ENCODE measurements at regions not wholly inside any gene's neighbourhood (a gene's known extent, or its start where the extent isn't known, plus 50 kb on each side); places are given as distances from the start of the nearest gene placed in this dataset.
"Not testable (repeated sequence)": the region's sequence is repeated elsewhere in the genome, so short reads cannot be mapped to it uniquely, and the experiment has no call there.

DNA sequence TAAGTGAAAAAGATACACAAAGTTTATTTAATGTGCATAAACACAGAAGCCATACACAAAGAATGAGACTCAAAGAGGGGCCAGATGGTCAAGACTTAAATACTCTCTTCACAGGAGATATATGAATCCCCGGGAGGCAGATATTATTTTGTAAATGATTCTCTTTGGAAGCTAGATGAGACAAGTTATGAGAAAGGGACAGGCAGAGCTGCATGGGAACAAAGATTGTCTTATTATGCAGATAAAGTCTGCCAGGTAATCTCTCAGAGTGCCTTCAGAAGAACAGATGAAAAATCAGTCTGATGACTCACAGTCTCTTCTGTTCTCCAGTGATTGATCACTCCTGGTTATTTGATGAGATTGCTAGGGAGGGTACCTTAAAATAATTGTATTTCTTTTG lies 89.0 kb downstream of the NAF1 start:
- DNase-seq (ENCODE audit: low spot score): no peak

- DNase-seq (ENCODE audit: low spot score): no peak
Measured at GRCh38 chr4:163072222-163072621, 94.5 kb downstream of the NAF1 start.

GRCh38 chr4:163071308-163071707 lies 95.4 kb downstream of the NAF1 start:
- DNase-seq (ENCODE audit: low spot score): no peak

DNA sequence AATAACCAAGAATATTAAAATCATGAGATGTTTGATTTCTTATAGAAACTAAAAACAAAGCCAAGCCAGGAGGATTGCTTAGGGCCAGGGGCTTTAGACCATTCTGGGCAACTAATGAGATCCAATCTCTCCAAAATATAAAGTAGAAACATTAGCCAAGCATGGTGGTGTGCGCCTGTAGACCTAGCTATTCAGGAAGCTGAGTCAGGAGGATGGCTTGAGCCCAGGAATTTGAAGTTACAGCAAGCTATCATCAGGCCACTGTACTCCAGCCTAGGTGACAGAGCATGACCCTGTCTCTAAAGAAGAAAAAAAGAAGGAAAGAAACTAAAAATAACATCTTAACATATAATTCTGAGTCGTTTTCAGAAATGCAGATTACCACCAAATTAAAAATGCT lies 96.7 kb downstream of the NAF1 start:
- DNase-seq (ENCODE audit: low spot score): no peak

- no peak for DNase-seq (ENCODE audit: low spot score)
Measured at GRCh38 chr4:163063891-163064290, 102.8 kb downstream of the NAF1 start.

- DNase-seq (ENCODE audit: low spot score): no peak
Measured at GRCh38 chr4:163048447-163048846, 118.2 kb downstream of the NAF1 start.

- DNase-seq (ENCODE audit: low spot score): no peak
Measured at GRCh38 chr4:163042306-163042705, 124.4 kb downstream of the NAF1 start.

DNA sequence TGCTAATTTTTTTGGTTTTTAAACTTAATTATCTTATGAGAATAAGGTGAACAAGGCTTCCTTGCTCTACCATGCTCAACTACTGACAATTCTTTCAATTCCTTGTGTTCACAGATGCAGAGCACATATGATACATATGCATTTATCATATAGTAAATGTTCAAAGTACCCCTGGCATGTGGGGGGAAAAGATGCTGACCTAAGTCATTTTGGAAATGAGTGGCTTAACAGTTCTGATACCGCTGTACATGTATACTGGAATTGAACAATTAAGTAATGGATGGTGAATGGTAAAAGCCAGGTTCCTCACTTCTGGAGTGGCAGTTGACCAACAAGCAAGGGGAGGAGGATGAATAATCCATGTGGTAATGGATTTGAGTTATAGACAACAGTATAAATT lies 149.6 kb downstream of the NAF1 start:
- no peak for DNase-seq (ENCODE audit: low spot score)

DNA sequence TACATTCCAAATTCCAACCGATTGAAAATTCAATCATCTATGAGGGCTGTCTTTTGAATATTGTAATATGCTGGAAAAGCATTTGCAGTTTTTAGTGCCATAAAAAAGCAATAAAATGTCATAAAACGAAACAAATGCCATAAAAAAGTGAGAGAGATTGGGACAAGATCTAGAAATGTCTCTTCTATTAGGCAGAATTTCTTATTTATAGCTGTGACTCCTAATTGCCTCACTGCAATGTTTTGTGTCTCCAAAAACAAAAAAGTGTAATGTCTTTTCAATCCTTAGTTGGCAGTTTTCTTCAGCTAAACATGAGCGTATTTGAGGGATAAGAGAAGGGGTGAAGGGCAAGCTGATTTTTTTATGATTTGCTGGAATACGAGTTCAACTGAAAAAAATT lies 153.9 kb downstream of the NAF1 start:
- DNase-seq (ENCODE audit: low spot score): no peak

DNA sequence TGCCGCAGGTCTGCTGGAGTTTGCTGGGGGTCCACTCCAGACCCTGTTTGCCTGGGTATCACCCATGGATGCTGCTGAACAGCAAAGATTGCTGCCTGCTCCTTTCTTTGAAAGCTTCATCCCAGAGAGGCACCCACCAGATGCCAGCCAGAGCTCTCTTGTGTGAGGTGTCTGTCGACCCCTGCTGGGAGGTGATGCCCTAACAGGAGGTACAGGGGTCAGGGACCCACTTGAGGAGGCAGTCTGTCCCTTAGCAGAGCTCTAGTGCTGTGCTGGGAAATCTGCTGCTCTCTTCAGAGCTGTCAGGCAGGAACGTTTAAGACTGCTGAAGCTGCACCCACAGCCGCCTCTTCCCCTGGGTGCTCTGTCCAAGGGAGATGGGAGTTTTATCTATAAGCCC lies 162.7 kb downstream of the NAF1 start:
- DNase-seq (ENCODE audit: low spot score): no peak

DNA sequence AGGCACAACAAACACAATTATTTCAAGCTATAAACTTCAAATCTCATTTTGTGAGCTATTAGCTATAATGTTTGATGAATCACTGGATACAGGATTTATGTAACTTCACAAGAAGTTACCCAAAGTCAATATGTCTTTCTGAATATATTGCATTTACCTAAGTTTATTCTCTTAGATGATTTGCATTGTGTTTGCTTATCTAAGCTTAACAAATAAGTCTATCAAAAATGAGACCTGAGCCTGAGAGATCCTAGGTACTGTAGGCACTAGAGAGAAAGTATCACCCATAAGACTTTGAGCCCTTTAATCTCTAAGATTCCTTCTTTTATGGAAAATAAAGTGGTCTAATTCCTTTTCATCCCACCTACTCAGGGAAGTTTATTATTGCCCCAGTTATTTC lies 178.2 kb downstream of the NAF1 start:
- DNase-seq (ENCODE audit: low spot score): no peak

- peak; percentile 85 for DNase-seq (ENCODE audit: low spot score)
Measured at GRCh38 chr4:162985131-162985530, 181.6 kb downstream of the NAF1 start.

- DNase-seq (ENCODE audit: low spot score): no peak
Measured at GRCh38 chr4:162984621-162985020, 182.1 kb downstream of the NAF1 start.

GRCh38 chr4:162981823-162982222 lies 184.9 kb downstream of the NAF1 start:
- DNase-seq (ENCODE audit: low spot score): no peak

DNA sequence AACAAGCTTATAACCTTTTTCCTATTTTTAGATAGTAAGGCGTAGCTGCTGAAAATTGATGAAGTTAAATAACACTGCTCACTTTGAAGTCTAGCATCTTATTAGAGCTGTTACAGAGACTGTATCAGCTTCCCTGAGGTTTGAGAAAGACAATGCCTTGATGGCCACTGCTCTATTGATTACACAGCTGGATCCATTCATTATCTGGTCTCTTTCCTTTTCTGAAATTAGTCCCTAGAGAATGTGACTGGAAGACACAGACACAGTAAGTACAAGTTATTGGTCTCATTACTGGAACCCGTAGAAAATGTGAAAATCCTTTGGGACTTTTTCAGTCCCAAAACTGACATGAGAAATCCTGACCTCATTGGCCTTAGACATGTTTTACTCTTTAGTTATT lies 188.3 kb downstream of the NAF1 start:
- no peak for DNase-seq (ENCODE audit: low spot score)

GRCh38 chr4:162977788-162978187 lies 188.9 kb downstream of the NAF1 start:
- no peak for DNase-seq (ENCODE audit: low spot score)

DNA sequence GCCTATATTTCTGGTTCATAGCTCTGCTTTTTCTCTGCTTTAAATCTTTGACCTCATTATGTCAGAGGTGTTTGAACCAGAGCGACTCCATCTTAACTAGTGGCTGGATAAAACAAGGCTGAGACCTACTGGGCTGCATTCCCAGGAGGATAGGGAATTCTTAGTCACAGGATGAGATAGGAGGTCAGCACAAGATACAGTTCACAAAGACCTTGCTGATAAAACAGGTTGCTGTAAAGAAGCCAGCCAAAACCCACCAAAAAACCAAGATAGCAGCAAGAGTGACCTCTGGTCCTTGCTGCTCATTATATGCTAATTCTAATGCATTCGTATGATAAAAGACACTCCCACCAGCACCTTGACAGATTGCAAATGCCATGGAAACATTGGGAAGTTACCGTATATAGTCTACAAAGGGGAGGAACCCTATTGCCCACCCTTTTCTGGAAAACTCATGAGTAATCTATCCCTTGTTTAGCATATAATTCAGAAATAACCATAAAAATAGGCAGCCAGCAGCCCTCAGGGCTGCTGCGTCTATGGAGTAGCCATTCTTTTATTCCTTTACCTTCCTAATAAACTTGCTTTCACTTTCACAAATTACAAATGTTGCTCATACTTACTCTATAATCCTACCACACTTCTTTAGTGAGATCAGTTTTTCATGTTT lies 193.9 kb downstream of the NAF1 start:
- DNase-seq (ENCODE audit: low spot score): no peak

GRCh38 chr4:162969194-162969593 lies 197.5 kb downstream of the NAF1 start:
- no peak for DNase-seq (ENCODE audit: low spot score)

DNA sequence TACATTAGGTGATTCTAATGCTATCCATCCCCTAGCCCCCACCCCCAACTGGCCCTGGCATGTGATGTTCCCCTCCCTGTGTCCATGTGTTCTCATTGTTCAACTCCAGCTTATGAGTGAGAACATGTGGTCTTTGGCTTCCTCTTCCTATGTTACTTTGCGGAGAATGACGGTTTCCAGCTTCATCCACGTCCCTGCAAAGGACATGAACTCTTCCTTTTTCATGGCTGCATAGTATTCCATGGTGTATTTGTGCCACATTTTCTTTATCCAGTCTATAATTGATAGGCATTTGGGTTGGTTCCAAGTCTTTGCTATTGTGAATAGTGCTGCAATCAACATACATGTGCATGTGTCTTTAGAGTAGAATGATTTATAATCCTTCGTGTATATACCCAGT lies 200.7 kb downstream of the NAF1 start:
- DNase-seq (ENCODE audit: low spot score): not testable (repeated sequence)

- no peak for DNase-seq (ENCODE audit: low spot score)
Measured at GRCh38 chr4:162959046-162959445, 207.6 kb downstream of the NAF1 start.

- no peak for DNase-seq (ENCODE audit: low spot score)
Measured at GRCh38 chr4:162957521-162958143, 209.1 kb downstream of the NAF1 start.

DNA sequence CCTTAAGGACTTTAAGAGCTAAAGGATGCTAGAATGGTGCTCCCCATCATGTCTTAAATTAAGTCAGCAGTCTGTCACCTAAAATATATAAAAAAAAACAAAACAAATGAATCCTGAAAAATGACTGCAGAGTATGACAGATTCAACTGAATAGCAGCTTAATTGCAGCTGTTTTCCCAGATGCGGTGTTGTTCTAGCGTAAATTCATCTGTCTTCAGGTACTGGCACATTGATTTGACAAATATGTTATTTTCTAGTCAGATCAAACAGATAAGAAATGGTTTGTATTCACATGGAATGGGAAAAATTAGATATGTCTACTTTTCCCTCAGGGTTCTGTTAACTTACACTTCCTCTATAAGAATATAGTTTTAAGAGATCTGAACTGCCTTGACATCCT lies 211.7 kb downstream of the NAF1 start:
- no peak for DNase-seq (ENCODE audit: low spot score)

GRCh38 chr4:162952232-162952631 lies 214.5 kb downstream of the NAF1 start:
- DNase-seq (ENCODE audit: low spot score): no peak
